Right lobe of liver (tissue), 6 donors: ENCODE measurements at regions not wholly inside any gene's neighbourhood (a gene's known extent, or its start where the extent isn't known, plus 50 kb on each side); places are given as distances from the start of the nearest gene placed in this dataset.

ENCODE experiments used
- ATAC-seq, 4 donors: fragments of 200-7000 bp; cut with Tn5 transposase; one replicate each; pipeline ENCODE4 v1.9.1; 2020; ENCODE audit warnings: mild to moderate bottlenecking in 4 of 4, moderate library complexity in 4 of 4
- DNase-seq, 3 donors: peaks; one replicate each; pipeline ENCODE4 v3.0.0-alpha.2; 2020
- H3K27ac ChIP-seq, 3 donors: fragments of 200-600 bp; one replicate each; pipeline ENCODE4 v1.8.0; 2022
- H3K27me3 ChIP-seq, 2 donors: fragments of 200-600 bp; one replicate each; pipeline ENCODE4 v1.8.0; 2022
- H3K36me3 ChIP-seq, 4 donors: fragments of 200-600 bp; sonication (generic) in 1 of 4; one replicate each; pipeline versions ENCODE4 v1.5.1 to v1.8.0; 2017 to 2022; ENCODE audit warnings: control low read depth in 1 of 4
- H3K4me1 ChIP-seq, 4 donors: fragments of 200-600 bp; sonication (generic) in 1 of 4; one replicate each; pipeline versions ENCODE4 v1.5.1 to v1.8.0; 2017 to 2022; ENCODE audit warnings: control low read depth in 1 of 4
- H3K4me3 ChIP-seq, 3 donors: fragments of 200-600 bp; one replicate each; pipeline ENCODE4 v1.8.0; 2022
- H3K9me3 ChIP-seq, 4 donors: fragments of 200-600 bp; sonication (generic) in 1 of 4; one replicate each; pipeline versions ENCODE4 v1.5.1 to v1.8.0; 2017 to 2022; ENCODE audit warnings: control low read depth in 1 of 4
- POLR2A ChIP-seq: fragments of 450-650 bp; IDR thresholded peaks from one replicate; pipeline ENCODE4 v1.6.1; 2017; ENCODE audit warnings: antibody characterized with exemption, mild to moderate bottlenecking
- WGBS: methylation state at CpG from one replicate; pipeline ENCODE4 v1.1.6; 2018; ENCODE audit warnings: low coverage, low lambda C conversion rate; ENCODE audit not compliant: insufficient coverage; ENCODE audit errors: missing lambda C conversion rate; 5-methylcytosine and 5-hydroxymethylcytosine counted together
- intact Hi-C, 2 donors: fragments of 100-400 bp; cut with DNase I; formaldehyde crosslinking; loops; one replicate each; pipeline versions ENCODE4 v1.11.2 to v1.14.1; 2022
- TF ChIP-seq, protein P1 (sequence below), 4 donors: fragments of 200-600 bp in 3 of 4; fragments of 450-650 bp in 1 of 4; IDR thresholded peaks; one replicate each; pipeline versions ENCODE4 v1.5.1 to v1.8.0; 2016 to 2022; ENCODE audit warnings: antibody characterized with exemption in 4 of 4, mild to moderate bottlenecking in 2 of 4
- donor health status: DM: no; HTN: yes; CAD: no.
- donor health status: DM: no; HTN: no; CAD: no.
- donor health status: DM: no; HTN: no; CAD: no.
- donor health status: DM: no; HTN: yes; CAD: no.
- donor health status: DM: no; HTN: yes; CAD: no.

DNA sequence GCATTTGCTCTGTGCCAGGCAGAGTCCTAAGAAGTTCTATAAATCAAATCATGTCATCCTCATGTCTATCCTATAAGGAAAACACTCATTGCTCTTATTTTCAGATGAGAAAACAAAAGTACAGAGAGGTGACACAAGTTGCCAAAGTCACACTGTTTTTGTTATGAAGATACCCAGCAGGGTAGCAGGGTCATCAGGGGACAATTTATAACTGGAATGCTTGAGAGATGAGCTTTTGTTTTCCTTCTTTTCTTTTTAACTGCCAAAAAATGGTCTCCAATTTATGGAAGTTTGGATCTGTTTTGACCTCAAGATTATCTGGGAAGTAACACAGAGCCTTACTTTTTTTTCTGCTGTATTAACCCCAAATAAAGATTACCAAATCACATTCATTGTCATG, 354.1 kb downstream of the SUCLA2 start:
- Histone ChIP-seq H3K4me1 (no peaks in the 10 kb centered on the region), H3K27me3 (no peaks in the 10 kb centered on the region), H3K36me3 (no peaks in the 10 kb centered on the region), H3K9me3 (no peaks in the 10 kb centered on the region), H3K27ac (no peak overlapping the region), H3K4me3 (no peak overlapping the region)
- intact Hi-C loops, result no loop called here
- no peak for TF ChIP-seq POLR2A
- TF ChIP-seq, protein P1, sequence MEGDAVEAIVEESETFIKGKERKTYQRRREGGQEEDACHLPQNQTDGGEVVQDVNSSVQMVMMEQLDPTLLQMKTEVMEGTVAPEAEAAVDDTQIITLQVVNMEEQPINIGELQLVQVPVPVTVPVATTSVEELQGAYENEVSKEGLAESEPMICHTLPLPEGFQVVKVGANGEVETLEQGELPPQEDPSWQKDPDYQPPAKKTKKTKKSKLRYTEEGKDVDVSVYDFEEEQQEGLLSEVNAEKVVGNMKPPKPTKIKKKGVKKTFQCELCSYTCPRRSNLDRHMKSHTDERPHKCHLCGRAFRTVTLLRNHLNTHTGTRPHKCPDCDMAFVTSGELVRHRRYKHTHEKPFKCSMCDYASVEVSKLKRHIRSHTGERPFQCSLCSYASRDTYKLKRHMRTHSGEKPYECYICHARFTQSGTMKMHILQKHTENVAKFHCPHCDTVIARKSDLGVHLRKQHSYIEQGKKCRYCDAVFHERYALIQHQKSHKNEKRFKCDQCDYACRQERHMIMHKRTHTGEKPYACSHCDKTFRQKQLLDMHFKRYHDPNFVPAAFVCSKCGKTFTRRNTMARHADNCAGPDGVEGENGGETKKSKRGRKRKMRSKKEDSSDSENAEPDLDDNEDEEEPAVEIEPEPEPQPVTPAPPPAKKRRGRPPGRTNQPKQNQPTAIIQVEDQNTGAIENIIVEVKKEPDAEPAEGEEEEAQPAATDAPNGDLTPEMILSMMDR (IDR thresholded peaks at IDR 0.05), result no peak
- DNase-seq (no peak), ATAC-seq (no peak)

DNA sequence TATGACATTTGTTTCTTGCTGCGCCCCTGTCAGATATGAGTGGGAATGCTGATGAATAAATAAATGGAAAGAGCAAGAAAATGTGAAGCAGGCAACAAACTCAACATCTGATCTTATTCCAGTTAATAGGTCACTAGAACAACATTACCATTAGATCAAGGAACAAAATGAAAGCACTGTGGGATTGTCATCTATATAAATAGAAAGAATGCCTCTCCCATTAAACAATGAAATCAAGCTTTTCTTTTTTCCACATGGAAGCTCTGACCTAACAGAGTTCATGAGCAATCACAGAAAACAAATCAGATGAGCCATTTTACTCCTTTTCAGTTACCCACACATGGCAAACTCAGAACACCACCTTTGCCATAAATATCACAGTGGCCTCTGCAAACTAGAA, 354.8 kb downstream of the SUCLA2 start:
- Histone ChIP-seq H3K4me3 (no peak overlapping the region), H3K27ac (no peak overlapping the region), H3K4me1 (no peaks in the 10 kb centered on the region), H3K27me3 (no peaks in the 10 kb centered on the region), H3K9me3 (no peaks in the 10 kb centered on the region), H3K36me3 (no peaks in the 10 kb centered on the region)
- intact Hi-C loops, result no loop called here
- WGBS, result 88% methylated on average over 1 of the region's 1 CpG
- TF ChIP-seq, protein P1 (IDR thresholded peaks at IDR 0.05), result no peak
- no peak for TF ChIP-seq POLR2A
- ATAC-seq (peak in 1 of 4 donors; percentile 18), DNase-seq (no peak)

DNA sequence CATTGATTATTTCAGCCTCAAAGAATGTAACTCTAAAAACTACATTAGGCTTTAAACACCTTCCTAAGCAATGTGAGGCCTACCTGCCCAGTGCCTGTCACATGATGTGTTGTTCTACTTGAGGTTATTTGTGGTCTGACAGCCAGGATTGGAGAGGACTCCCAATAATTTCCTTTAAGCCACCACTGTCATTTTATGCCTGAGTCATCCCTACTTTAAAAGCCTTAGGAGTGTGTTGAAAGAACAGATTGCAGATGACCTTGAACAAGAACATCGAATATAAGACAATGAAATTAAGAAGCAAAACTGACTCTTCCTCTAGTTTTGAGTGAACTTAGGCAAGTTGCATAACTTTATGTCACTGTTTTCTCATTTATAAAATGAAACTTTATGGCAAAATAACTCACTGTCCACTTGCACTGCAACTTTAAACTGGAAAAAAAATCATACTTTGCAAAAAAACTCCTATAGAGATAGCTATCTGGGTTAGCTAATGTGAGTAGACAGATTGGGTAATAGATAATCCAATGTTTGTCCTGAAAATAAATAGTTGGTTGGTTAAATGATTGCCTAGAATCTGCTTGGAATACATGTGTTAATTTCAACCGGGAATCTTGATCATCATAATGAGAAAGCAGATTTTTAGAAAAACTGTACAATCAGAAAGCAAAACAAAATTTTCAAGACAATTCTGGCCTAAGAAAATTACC, 361.2 kb downstream of the SUCLA2 start:
- Histone ChIP-seq H3K27ac (peak overlapping the region in 1 of 3 donors; percentile 56), H3K9me3 (no peaks in the 10 kb centered on the region), H3K4me3 (no peak overlapping the region), H3K4me1 (peaks cover 0 to 16% (median 5%) of the 10 kb centered on the region in 4 donors), H3K36me3 (no peaks in the 10 kb centered on the region), H3K27me3 (no peaks in the 10 kb centered on the region)
- ATAC-seq (peak; percentile 62 to 93 (median 85)), DNase-seq (no peak)
- WGBS, result 15% methylated on average over 2 of the region's 2 CpGs
- intact Hi-C loops, result no loop called here
- no peak for TF ChIP-seq POLR2A
- TF ChIP-seq, protein P1 (IDR thresholded peaks at IDR 0.05), result no peak

DNA sequence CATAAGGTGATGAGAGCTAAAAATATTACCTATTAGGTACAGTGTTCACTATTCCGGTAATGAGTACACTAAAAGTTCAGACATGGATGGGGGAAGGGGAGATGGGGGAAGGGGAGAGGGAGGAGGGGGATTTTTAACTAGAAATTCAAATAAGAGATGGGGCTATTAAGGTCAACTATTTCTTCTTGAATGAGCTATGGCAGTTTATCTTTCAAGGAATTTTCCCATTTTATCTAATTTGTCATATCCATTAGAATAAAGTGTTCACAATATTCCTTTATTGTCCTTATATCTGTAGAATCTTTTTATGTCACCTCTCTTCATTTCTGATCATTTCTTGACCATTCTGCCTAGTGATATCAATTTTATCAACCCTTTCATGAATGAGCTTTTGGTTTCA, 362.4 kb downstream of the SUCLA2 start:
- intact Hi-C loops, result no loop called here
- H3K36me3 ChIP-seq, result no peaks in the 10 kb centered on the region
- no peaks in the 10 kb centered on the region for H3K9me3 ChIP-seq
- DNase-seq (no peak), ATAC-seq (no peak)
- peaks cover 0 to 16% (median 5%) of the 10 kb centered on the region in 4 donors for H3K4me1 ChIP-seq
- no peak overlapping the region for H3K4me3 ChIP-seq
- no peak overlapping the region for H3K27ac ChIP-seq
- WGBS, result 83% methylated on average over 1 of the region's 1 CpG
- TF ChIP-seq POLR2A, result no peak
- TF ChIP-seq, protein P1 (IDR thresholded peaks at IDR 0.05), result no peak
- no peaks in the 10 kb centered on the region for H3K27me3 ChIP-seq
